Rectal smooth muscle tissue (tissue), 1 donor: ENCODE measurements at regions not wholly inside any gene's neighbourhood (a gene's known extent, or its start where the extent isn't known, plus 50 kb on each side); places are given as distances from the start of the nearest gene placed in this dataset.

Experiments used
- H3K27ac ChIP-seq: one replicate; pipeline ENCODE4 v1.7.0; 2013; ENCODE audit warnings: low read depth, low read length, inconsistent platforms
- H3K27me3 ChIP-seq: one replicate; pipeline ENCODE4 v1.7.0; 2013; ENCODE audit warnings: low read length; ENCODE audit not compliant: control insufficient read depth, insufficient read depth
- H3K36me3 ChIP-seq: one replicate; pipeline ENCODE4 v1.7.0; 2013; ENCODE audit warnings: low read length; ENCODE audit not compliant: control insufficient read depth, insufficient read depth
- H3K4me1 ChIP-seq: one replicate; pipeline ENCODE4 v1.7.0; 2013; ENCODE audit warnings: low read length; ENCODE audit not compliant: control insufficient read depth, insufficient read depth
- H3K4me3 ChIP-seq: one replicate; pipeline ENCODE4 v1.7.0; 2013; ENCODE audit warnings: low read length
- H3K9ac ChIP-seq: one replicate; pipeline ENCODE4 v1.7.0; 2013; ENCODE audit warnings: low read length

DNA sequence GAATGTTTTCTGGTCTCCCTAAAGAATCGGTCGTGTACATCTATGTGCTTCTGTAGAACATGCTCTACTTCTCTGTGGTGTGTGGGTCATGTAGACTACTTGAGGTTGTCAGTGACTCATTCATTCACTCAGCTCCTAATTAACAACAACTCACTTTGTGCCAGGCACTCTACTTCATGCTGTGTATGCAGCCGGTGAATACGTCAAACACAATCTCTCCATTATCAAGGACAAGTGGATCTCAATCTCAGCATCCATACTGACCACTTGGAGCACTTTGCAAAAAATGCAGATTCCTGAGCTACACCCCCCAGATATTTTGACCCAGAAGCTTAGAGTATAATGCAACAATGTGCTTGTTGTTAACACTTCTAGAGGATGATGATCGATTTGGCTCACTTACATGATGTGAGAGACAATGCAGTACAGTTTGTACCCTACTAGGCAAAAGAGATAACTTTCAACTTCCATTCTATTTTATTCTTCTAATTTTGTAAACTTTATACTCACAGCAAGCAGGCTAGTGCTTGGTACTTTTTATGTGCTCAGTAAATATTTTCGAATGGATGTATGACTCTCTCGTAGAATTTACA, 508.6 kb upstream of the ADAMTS5 start:
- H3K4me1 ChIP-seq = no peaks in the 10 kb centered on the region

GRCh38 chr21:27467366-27467765, 500.5 kb upstream of the ADAMTS5 start:
- H3K9ac ChIP-seq = no peak overlapping the region
- H3K4me3 ChIP-seq = no peak overlapping the region
- no peaks in the 10 kb centered on the region for H3K27me3 ChIP-seq
- H3K27ac ChIP-seq = no peak overlapping the region
- H3K36me3 ChIP-seq = no peaks in the 10 kb centered on the region
- no peaks in the 10 kb centered on the region for H3K4me1 ChIP-seq

More for the DNA sequence above, 508.6 kb upstream of the ADAMTS5 start:
- no peak overlapping the region for H3K4me3 ChIP-seq
- H3K27me3 ChIP-seq = no peaks in the 10 kb centered on the region
- no peaks in the 10 kb centered on the region for H3K36me3 ChIP-seq
- no peak overlapping the region for H3K9ac ChIP-seq
- H3K27ac ChIP-seq = no peak overlapping the region

GRCh38 chr21:27466140-27466539, 499.3 kb upstream of the ADAMTS5 start:
- Histone ChIP-seq H3K36me3 (no peaks in the 10 kb centered on the region), H3K4me1 (no peaks in the 10 kb centered on the region), H3K4me3 (no peak overlapping the region), H3K9ac (no peak overlapping the region), H3K27me3 (no peaks in the 10 kb centered on the region), H3K27ac (no peak overlapping the region)

DNA sequence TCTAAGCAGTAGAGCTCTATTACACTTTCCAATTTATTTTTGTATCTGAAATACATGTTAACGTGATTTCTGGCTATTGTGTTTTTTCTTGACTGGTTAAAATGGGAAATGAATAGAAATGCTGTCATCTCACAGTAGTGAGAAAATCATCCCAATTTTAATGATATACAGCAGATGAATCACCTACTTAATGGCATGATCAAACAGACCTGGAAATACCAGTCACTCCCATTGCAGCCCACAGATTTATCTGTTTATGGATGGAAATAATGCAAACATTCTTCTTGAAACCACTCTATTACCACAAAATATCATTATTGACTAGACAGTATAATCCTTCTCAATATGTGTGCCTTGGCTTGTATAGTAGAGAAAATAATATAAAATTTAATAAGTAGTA, 497.8 kb upstream of the ADAMTS5 start:
- no peaks in the 10 kb centered on the region for H3K27me3 ChIP-seq
- H3K4me3 ChIP-seq = no peak overlapping the region
- no peaks in the 10 kb centered on the region for H3K4me1 ChIP-seq
- H3K9ac ChIP-seq = no peak overlapping the region
- H3K27ac ChIP-seq = no peak overlapping the region
- H3K36me3 ChIP-seq = no peaks in the 10 kb centered on the region

DNA sequence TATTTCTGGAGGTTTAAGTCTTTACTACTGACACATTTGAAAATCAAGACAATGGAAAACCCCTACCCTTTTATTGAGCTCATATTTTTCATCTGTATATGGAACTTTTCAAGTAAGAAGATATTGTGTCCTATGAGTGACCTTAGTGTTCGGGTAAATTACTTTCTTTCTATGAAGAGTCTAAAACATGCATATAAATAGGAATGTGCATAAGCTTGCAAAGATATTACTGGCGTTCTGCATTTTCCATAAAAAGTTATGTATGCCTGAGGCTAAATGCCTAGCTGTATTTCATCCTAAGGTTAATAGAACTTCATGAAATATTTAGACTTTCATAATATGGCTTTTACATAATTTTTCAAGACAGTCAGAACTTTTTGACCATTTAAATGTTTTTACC, 495.8 kb upstream of the ADAMTS5 start:
- H3K27ac ChIP-seq = no peak overlapping the region
- no peak overlapping the region for H3K9ac ChIP-seq
- H3K4me3 ChIP-seq = no peak overlapping the region
- H3K36me3 ChIP-seq = no peaks in the 10 kb centered on the region
- no peaks in the 10 kb centered on the region for H3K27me3 ChIP-seq
- H3K4me1 ChIP-seq = no peaks in the 10 kb centered on the region

DNA sequence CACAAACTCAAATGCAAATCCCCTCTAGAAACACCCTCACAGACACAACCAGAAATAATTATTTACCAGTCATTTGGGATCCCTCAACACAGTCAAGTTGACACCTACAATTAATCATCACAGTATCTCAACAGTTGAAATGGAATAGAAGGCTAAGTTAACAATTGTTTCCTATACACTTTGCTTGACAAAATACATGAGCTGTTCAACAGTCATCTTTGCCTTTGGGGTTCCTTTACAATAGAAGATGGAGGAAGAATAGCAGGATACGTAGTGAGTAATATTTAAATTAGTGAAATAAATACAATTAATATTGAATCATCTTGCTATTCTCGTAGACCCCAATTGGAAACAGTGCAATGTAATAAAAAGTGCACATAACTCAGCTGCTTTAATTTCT, 487.3 kb upstream of the ADAMTS5 start:
- Histone ChIP-seq H3K4me1 (no peaks in the 10 kb centered on the region), H3K4me3 (no peak overlapping the region), H3K27ac (no peak overlapping the region), H3K36me3 (no peaks in the 10 kb centered on the region), H3K27me3 (no peaks in the 10 kb centered on the region), H3K9ac (no peak overlapping the region)

DNA sequence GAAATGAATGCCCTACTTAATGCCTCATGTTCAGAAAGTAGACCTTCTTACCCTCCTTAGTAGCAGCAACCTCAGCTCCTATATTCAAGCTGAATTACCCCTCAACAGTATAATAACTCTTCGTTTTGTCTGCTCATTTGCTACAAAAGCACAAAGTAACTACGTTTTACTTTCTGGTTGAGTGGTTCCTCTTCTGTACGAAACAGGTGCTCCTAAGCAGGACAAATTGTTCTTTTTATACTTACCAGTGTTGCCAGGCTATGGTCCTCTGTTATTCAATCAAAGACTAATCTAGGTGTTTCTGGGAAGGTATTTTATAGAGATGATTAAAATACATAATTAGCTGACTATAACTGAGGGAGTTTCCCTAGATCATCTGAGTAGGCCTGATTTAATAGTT, 484.2 kb upstream of the ADAMTS5 start:
- Histone ChIP-seq H3K4me3 (no peak overlapping the region), H3K36me3 (no peaks in the 10 kb centered on the region), H3K27me3 (no peaks in the 10 kb centered on the region), H3K9ac (no peak overlapping the region), H3K27ac (no peak overlapping the region), H3K4me1 (no peaks in the 10 kb centered on the region)

- Histone ChIP-seq H3K4me1 (no peaks in the 10 kb centered on the region), H3K4me3 (no peak overlapping the region), H3K9ac (no peak overlapping the region), H3K36me3 (no peaks in the 10 kb centered on the region), H3K27me3 (no peaks in the 10 kb centered on the region), H3K27ac (no peak overlapping the region)
These were observed 483.3 kb upstream of the ADAMTS5 start for GRCh38 chr21:27450216-27450615.

DNA sequence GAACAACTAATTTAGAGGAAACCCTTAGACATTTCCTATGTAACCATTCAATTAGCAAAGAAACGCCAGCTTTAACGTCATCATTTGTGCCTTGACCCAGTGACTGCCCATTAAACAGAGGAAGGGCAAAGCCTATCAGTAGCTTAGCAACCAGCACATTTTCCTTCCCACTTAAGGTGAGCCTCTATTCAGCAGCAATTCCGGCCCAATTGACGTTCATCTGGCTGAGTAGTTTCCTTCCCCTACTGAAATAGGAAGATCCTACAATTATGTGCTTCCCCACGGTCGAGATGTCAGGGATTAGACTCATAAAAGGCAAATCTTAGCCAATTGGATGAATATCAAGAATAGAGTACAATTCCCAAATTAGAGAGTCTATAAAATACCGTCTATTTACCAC, 482.1 kb upstream of the ADAMTS5 start:
- no peak overlapping the region for H3K9ac ChIP-seq
- no peaks in the 10 kb centered on the region for H3K4me1 ChIP-seq
- H3K4me3 ChIP-seq = no peak overlapping the region
- no peaks in the 10 kb centered on the region for H3K36me3 ChIP-seq
- H3K27me3 ChIP-seq = no peaks in the 10 kb centered on the region
- H3K27ac ChIP-seq = no peak overlapping the region

- Histone ChIP-seq H3K4me3 (no peak overlapping the region), H3K4me1 (no peaks in the 10 kb centered on the region), H3K27ac (no peak overlapping the region), H3K27me3 (no peaks in the 10 kb centered on the region), H3K9ac (no peak overlapping the region), H3K36me3 (no peaks in the 10 kb centered on the region)
These were observed 481.0 kb upstream of the ADAMTS5 start for GRCh38 chr21:27447843-27448242.

DNA sequence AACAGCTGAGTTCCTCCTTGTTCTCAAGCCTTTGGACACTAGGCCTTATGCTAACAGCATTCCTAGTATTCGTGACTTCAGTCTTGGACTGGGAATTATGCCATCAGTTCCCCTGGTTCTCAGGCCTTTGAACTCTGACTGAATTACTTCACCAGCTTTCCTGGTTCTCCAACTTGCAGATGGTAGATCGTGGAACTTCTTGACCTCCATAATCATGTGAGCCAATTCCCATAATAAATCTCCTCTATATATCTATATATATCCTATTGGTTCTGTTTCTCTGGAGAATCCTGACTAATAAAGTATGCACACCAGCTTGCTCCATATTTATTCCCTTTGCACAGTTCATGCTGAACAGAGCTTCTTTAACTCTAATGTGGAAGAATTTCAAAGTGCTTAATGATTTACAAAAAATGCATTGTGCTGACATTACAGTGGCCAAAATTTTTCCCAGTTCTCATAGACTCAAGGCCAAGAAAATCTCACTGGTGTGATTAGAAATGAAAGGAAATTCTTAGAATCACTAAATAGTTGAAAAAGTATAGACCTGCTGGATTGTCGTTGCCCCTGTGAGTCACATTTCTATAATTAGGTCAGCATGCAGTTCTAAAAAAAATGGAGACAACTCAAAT, 462.9 kb upstream of the ADAMTS5 start:
- Histone ChIP-seq H3K9ac (no peak overlapping the region), H3K4me1 (no peaks in the 10 kb centered on the region), H3K36me3 (no peaks in the 10 kb centered on the region), H3K4me3 (no peak overlapping the region), H3K27ac (no peak overlapping the region), H3K27me3 (no peaks in the 10 kb centered on the region)

DNA sequence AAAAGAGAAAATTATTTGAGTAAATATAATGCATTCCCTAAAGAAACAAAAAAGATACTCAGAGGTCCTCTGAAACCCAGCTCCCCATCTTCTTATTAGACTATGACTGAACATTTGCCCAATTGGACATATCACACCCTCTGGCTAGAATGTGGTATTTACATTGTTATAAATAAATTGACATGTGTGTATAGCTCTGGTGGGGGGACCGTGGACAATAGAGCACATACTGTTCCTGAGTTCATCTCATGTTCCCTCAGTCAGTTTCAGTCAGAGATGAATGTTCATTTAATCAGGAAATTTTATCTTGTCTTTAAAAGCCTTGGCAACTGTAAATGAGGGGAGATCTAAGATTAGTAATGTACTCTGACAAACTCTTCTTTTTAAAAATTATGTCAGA, 459.3 kb upstream of the ADAMTS5 start:
- Histone ChIP-seq H3K27me3 (no peaks in the 10 kb centered on the region), H3K27ac (no peak overlapping the region), H3K4me1 (no peaks in the 10 kb centered on the region), H3K4me3 (no peak overlapping the region), H3K9ac (no peak overlapping the region), H3K36me3 (no peaks in the 10 kb centered on the region)

DNA sequence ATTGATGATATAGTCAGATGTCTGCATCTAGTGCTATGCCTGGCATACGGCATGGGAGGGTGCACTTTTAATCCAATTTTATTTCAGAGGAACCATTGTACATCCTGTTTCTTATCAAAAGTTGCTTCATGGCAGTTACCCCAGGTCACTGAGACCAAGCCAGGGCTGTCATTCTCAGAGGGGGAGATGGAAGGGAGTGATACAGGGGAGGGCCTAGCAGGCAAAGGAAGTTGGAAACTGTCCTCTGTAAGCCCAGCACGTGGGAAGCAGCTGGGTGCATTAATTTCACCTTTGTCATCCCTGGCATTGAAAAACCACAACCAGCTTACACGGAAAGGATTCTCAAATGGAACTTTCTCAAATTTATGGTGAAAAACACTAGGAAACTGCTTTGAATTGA, 458.7 kb upstream of the ADAMTS5 start:
- Histone ChIP-seq H3K4me1 (no peaks in the 10 kb centered on the region), H3K36me3 (no peaks in the 10 kb centered on the region), H3K27me3 (no peaks in the 10 kb centered on the region), H3K9ac (no peak overlapping the region), H3K27ac (no peak overlapping the region), H3K4me3 (no peak overlapping the region)
